HEK293 (cell line): ENCODE measurements at regions not wholly inside any gene's neighbourhood (a gene's known extent, or its start where the extent isn't known, plus 50 kb on each side); places are given as distances from the start of the nearest gene placed in this dataset.

ENCODE experiments used
- CTCF ChIA-PET: fragments of 350-600 bp; formaldehyde crosslinking; extraction: SDS; loops from one replicate; lab custom pipeline; 2021; ENCODE audit warnings: antibody characterized with exemption; lab: Yijun Ruan, JAX
- POLR2A ChIA-PET: fragments of 300-600 bp; formaldehyde crosslinking; extraction: SDS; loops from one replicate; lab custom pipeline; 2020; ENCODE audit warnings: antibody characterized with exemption, inconsistent platforms; lab: Yijun Ruan, JAX
- H3K27ac ChIP-seq: fragments of 200-500 bp; sonication (Bioruptor generic); 2 replicates; pipeline ENCODE4 v1.5.1; 2014; ENCODE audit warnings: low read depth, low read length, control low read depth, inconsistent platforms; ENCODE audit errors: extremely low read depth
- H3K36me3 ChIP-seq, 2 experiments: fragments of 200-500 bp in 1 of 2; sonication (Bioruptor generic) in 1 of 2; 1 replicate in 1 of 2; 2 replicates in 1 of 2; pipeline ENCODE4 v1.5.1; 2014 to 2017; ENCODE audit warnings: inconsistent platforms in 2 of 2, low read length in 2 of 2; ENCODE audit not compliant: control insufficient read depth in 2 of 2, insufficient read depth in 1 of 2
- H3K4me1 ChIP-seq: fragments of 200-500 bp; sonication (Bioruptor generic); 2 replicates; pipeline ENCODE4 v1.5.1; 2014; ENCODE audit warnings: mild to moderate bottlenecking, low read length, inconsistent platforms; ENCODE audit not compliant: control insufficient read depth, insufficient read depth
- H3K4me3 ChIP-seq: 2 replicates; pipeline ENCODE4 v1.5.1; 2011; ENCODE audit warnings: low read depth, mild to moderate bottlenecking, control low read depth, low read length, moderate library complexity
- H3K9me3 ChIP-seq: fragments of 200-500 bp; sonication (Bioruptor generic); 2 replicates; pipeline ENCODE4 v1.5.1; 2014; ENCODE audit warnings: low read depth, low read length, inconsistent platforms; ENCODE audit not compliant: control insufficient read depth, insufficient read depth
- FEZF1 ChIP-seq: fragments of 450-650 bp; formaldehyde crosslinking; IDR thresholded peaks from 2 replicates; pipeline ENCODE4 v1.5.1; 2016; ENCODE audit warnings: missing biosample characterization, missing genetic modification characterization
- KLF7 ChIP-seq: fragments of 450-650 bp; formaldehyde crosslinking; IDR thresholded peaks from 2 replicates; pipeline ENCODE4 v1.5.1; 2016; ENCODE audit warnings: missing biosample characterization, missing genetic modification characterization, borderline replicate concordance
- ZNF114 ChIP-seq: fragments of 450-650 bp; formaldehyde crosslinking; IDR thresholded peaks from 2 replicates; pipeline ENCODE4 v1.5.0; 2017; ENCODE audit warnings: missing biosample characterization, missing genetic modification characterization
- ZNF155 ChIP-seq: fragments of 450-650 bp; formaldehyde crosslinking; IDR thresholded peaks from 2 replicates; pipeline ENCODE4 v1.5.1; 2016; ENCODE audit warnings: missing biosample characterization, missing genetic modification characterization
- ZNF2 ChIP-seq: fragments of 450-650 bp; formaldehyde crosslinking; IDR thresholded peaks from 2 replicates; pipeline ENCODE4 v1.5.1; 2016; ENCODE audit warnings: missing biosample characterization, missing genetic modification characterization
- ZNF221 ChIP-seq: fragments of 450-650 bp; formaldehyde crosslinking; IDR thresholded peaks from 2 replicates; pipeline ENCODE4 v1.5.1; 2017; ENCODE audit warnings: missing biosample characterization, missing genetic modification characterization, borderline replicate concordance
- ZNF324 ChIP-seq: fragments of 450-650 bp; formaldehyde crosslinking; IDR thresholded peaks from 2 replicates; pipeline ENCODE4 v1.5.1; 2016; ENCODE audit warnings: missing biosample characterization, missing genetic modification characterization
- ZNF48 ChIP-seq: fragments of 450-650 bp; formaldehyde crosslinking; IDR thresholded peaks from 2 replicates; pipeline ENCODE4 v1.5.1; 2016; ENCODE audit warnings: missing biosample characterization, missing genetic modification characterization
- ZNF510 ChIP-seq: fragments of 450-650 bp; formaldehyde crosslinking; IDR thresholded peaks from 2 replicates; pipeline ENCODE4 v1.5.1; 2018; ENCODE audit warnings: mild to moderate bottlenecking, missing genetic modification characterization, missing biosample characterization; ENCODE audit not compliant: insufficient replicate concordance
- ZNF514 ChIP-seq: fragments of 450-650 bp; formaldehyde crosslinking; IDR thresholded peaks from 2 replicates; pipeline ENCODE4 v1.5.1; 2016; ENCODE audit warnings: missing biosample characterization, missing genetic modification characterization
- ZNF521 ChIP-seq: fragments of 450-650 bp; formaldehyde crosslinking; IDR thresholded peaks from 2 replicates; pipeline ENCODE4 v1.5.1; 2017; ENCODE audit warnings: missing biosample characterization, mild to moderate bottlenecking, missing genetic modification characterization
- ZNF621 ChIP-seq: fragments of 450-650 bp; formaldehyde crosslinking; IDR thresholded peaks from 2 replicates; pipeline ENCODE4 v1.5.1; 2017; ENCODE audit warnings: missing biosample characterization, missing genetic modification characterization
- ZNF701 ChIP-seq: fragments of 450-650 bp; formaldehyde crosslinking; IDR thresholded peaks from 2 replicates; pipeline ENCODE4 v1.5.1; 2016; ENCODE audit warnings: missing biosample characterization, missing genetic modification characterization
- ZNF76 ChIP-seq: fragments of 450-650 bp; formaldehyde crosslinking; IDR thresholded peaks from 2 replicates; pipeline ENCODE4; 2016; ENCODE audit warnings: low read depth, missing biosample characterization, missing genetic modification characterization, borderline replicate concordance
- ZNF776 ChIP-seq: fragments of 450-650 bp; formaldehyde crosslinking; IDR thresholded peaks from 2 replicates; pipeline ENCODE4 v1.5.0; 2017; ENCODE audit warnings: missing biosample characterization, missing genetic modification characterization, borderline replicate concordance
- TF ChIP-seq, protein P1 (sequence below): fragments of 450-650 bp; IDR thresholded peaks from 2 replicates; pipeline ENCODE4 v1.5.1; 2018; ENCODE audit warnings: missing biosample characterization, mild to moderate bottlenecking, missing genetic modification characterization
- TF ChIP-seq, protein P2 (sequence below): fragments of 450-650 bp; formaldehyde crosslinking; IDR thresholded peaks from 2 replicates; pipeline ENCODE4 v1.5.1; 2017; ENCODE audit warnings: missing biosample characterization, missing genetic modification characterization
- TF ChIP-seq, protein P3 (sequence below): fragments of 450-650 bp; formaldehyde crosslinking; conservative IDR thresholded peaks from 2 replicates; pipeline ENCODE4 v1.5.1; 2016; ENCODE audit warnings: low read depth, missing biosample characterization, missing genetic modification characterization

DNA sequence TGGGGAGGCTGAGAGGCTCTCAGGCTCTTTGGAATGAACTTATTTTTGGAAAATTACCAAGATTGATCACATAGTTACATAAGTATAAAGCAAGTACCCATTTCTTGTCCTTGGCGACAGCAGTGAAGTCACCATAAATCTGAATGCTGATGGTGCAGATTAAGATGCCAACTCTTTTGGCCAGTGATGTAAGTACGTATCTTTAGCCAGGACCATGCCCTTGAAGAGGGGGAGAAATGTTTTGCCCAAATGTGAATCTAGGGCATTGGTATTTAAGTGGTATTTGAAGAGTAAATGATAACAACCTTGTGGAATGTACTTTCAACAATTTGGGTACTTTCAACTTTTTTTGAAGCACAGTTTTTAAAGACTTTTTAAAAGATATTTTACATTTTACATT, 68.2 kb upstream of the RAD23B start:
- H3K27ac ChIP-seq: no peak overlapping the region
- no peak overlapping the region for H3K4me3 ChIP-seq
- H3K4me1 ChIP-seq: no peaks in the 10 kb centered on the region
- no peak for TF ChIP-seq ZNF514 (tag by site-specific recombination)
- no peak for TF ChIP-seq ZNF114 (tag by site-specific recombination)
- TF ChIP-seq, protein P1, sequence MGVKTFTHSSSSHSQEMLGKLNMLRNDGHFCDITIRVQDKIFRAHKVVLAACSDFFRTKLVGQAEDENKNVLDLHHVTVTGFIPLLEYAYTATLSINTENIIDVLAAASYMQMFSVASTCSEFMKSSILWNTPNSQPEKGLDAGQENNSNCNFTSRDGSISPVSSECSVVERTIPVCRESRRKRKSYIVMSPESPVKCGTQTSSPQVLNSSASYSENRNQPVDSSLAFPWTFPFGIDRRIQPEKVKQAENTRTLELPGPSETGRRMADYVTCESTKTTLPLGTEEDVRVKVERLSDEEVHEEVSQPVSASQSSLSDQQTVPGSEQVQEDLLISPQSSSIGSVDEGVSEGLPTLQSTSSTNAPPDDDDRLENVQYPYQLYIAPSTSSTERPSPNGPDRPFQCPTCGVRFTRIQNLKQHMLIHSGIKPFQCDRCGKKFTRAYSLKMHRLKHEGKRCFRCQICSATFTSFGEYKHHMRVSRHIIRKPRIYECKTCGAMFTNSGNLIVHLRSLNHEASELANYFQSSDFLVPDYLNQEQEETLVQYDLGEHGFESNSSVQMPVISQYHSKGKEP (tag by site-specific recombination): no peak
- no peak for TF ChIP-seq ZNF324 (tag by site-specific recombination)
- TF ChIP-seq ZNF521 (tag by site-specific recombination): no peak
- no peak for TF ChIP-seq ZNF76
- no peak for TF ChIP-seq FEZF1
- TF ChIP-seq, protein P2, sequence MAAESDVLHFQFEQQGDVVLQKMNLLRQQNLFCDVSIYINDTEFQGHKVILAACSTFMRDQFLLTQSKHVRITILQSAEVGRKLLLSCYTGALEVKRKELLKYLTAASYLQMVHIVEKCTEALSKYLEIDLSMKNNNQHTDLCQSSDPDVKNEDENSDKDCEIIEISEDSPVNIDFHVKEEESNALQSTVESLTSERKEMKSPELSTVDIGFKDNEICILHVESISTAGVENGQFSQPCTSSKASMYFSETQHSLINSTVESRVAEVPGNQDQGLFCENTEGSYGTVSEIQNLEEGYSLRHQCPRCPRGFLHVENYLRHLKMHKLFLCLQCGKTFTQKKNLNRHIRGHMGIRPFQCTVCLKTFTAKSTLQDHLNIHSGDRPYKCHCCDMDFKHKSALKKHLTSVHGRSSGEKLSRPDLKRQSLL (tag by site-specific recombination): no peak
- no peak for TF ChIP-seq ZNF701 (tag by site-specific recombination)
- TF ChIP-seq ZNF510: no peak
- no peak for TF ChIP-seq ZNF776
- TF ChIP-seq, protein P3, sequence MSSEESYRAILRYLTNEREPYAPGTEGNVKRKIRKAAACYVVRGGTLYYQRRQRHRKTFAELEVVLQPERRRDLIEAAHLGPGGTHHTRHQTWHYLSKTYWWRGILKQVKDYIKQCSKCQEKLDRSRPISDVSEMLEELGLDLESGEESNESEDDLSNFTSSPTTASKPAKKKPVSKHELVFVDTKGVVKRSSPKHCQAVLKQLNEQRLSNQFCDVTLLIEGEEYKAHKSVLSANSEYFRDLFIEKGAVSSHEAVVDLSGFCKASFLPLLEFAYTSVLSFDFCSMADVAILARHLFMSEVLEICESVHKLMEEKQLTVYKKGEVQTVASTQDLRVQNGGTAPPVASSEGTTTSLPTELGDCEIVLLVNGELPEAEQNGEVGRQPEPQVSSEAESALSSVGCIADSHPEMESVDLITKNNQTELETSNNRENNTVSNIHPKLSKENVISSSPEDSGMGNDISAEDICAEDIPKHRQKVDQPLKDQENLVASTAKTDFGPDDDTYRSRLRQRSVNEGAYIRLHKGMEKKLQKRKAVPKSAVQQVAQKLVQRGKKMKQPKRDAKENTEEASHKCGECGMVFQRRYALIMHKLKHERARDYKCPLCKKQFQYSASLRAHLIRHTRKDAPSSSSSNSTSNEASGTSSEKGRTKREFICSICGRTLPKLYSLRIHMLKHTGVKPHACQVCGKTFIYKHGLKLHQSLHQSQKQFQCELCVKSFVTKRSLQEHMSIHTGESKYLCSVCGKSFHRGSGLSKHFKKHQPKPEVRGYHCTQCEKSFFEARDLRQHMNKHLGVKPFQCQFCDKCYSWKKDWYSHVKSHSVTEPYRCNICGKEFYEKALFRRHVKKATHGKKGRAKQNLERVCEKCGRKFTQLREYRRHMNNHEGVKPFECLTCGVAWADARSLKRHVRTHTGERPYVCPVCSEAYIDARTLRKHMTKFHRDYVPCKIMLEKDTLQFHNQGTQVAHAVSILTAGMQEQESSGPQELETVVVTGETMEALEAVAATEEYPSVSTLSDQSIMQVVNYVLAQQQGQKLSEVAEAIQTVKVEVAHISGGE (tag by site-specific recombination): no peak
- no peak for TF ChIP-seq ZNF48 (tag by site-specific recombination)
- TF ChIP-seq KLF7: no peak
- TF ChIP-seq ZNF221 (tag by site-specific recombination): no peak
- no peak for TF ChIP-seq ZNF155 (tag by site-specific recombination)
- no peak for TF ChIP-seq ZNF621 (tag by site-specific recombination)
- TF ChIP-seq, all 188 proteins: peak for 0
- Histone ChIP-seq H3K36me3 (no peaks in the 10 kb centered on the region), H3K9me3 (no peaks in the 10 kb centered on the region)
- CTCF ChIA-PET: no interaction called here
- POLR2A ChIA-PET: no interaction called here

DNA sequence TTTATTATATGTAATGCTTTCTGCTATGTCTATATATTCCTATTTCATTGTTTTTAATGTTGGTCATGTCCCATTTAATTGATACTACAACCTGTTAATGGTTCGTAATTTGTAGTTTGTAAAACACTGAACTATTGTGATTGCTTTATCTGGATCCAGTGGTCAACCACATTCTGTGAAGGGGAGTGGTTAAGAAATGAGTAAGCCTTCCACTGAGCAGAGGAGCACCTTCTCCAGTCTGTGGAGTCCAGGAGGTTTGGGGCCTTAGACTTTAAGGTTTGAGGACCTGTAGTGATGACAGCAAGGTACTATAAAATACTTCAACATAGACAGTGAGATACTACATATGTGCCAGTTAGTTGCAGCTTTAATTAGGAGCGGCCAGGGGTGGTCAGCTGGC, 67.7 kb upstream of the RAD23B start:
- TF ChIP-seq ZNF701 (tag by site-specific recombination) (no peak), ZNF2 (tag by site-specific recombination) (no peak)
- no peaks in the 10 kb centered on the region for H3K36me3 ChIP-seq
- H3K4me1 ChIP-seq: no peaks in the 10 kb centered on the region
- no peak overlapping the region for H3K4me3 ChIP-seq
- no peaks in the 10 kb centered on the region for H3K9me3 ChIP-seq
- ChIA-PET CTCF (interaction anchor here (0.6 kb wide), 1 partner anchor 198 kb away, joined by 3 read pairs; no protein-coding TSS in a partner anchor), POLR2A (no interaction called here)
- no peak overlapping the region for H3K27ac ChIP-seq
